D341Med (cell line): ENCODE measurements at regions not wholly inside any gene's neighbourhood (a gene's known extent, or its start where the extent isn't known, plus 50 kb on each side); places are given as distances from the start of the nearest gene placed in this dataset.

Source experiments
- DNase-seq: peaks from one replicate; pipeline ENCODE4 v3.0.0; 2012; ENCODE audit warnings: low spot score

GRCh38 chr10:123409884-123410283, 255.7 kb downstream of the BUB3 start:
- DNase-seq = no peak

GRCh38 chr10:123413353-123413752, 252.8 kb upstream of the GPR26 start:
- DNase-seq = no peak

GRCh38 chr10:123415523-123415922, 250.6 kb upstream of the GPR26 start:
- DNase-seq = no peak

- no peak for DNase-seq
These were observed 248.7 kb upstream of the GPR26 start for GRCh38 chr10:123417414-123417813.

GRCh38 chr10:123421461-123421860, 244.7 kb upstream of the GPR26 start:
- DNase-seq = no peak

- DNase-seq = no peak
These were observed 243.9 kb upstream of the GPR26 start for GRCh38 chr10:123422261-123422660.

- DNase-seq = no peak
These were observed 241.6 kb upstream of the GPR26 start for GRCh38 chr10:123424537-123424936.

- DNase-seq = no peak
These were observed 240.5 kb upstream of the GPR26 start for GRCh38 chr10:123425680-123426079.

GRCh38 chr10:123427165-123427786, 238.9 kb upstream of the GPR26 start:
- DNase-seq = no peak

- no peak for DNase-seq
These were observed 237.8 kb upstream of the GPR26 start for GRCh38 chr10:123428391-123428790.

GRCh38 chr10:123429706-123430221, 236.4 kb upstream of the GPR26 start:
- DNase-seq = no peak

GRCh38 chr10:123433539-123433938, 232.6 kb upstream of the GPR26 start:
- no peak for DNase-seq

GRCh38 chr10:123434435-123435039, 231.6 kb upstream of the GPR26 start:
- DNase-seq = no peak

- no peak for DNase-seq
These were observed 223.3 kb upstream of the GPR26 start for GRCh38 chr10:123442901-123443300.

- DNase-seq = no peak
These were observed 222.2 kb upstream of the GPR26 start for GRCh38 chr10:123443924-123444323.

GRCh38 chr10:123445261-123445775, 220.8 kb upstream of the GPR26 start:
- no peak for DNase-seq

- DNase-seq = no peak
These were observed 219.6 kb upstream of the GPR26 start for GRCh38 chr10:123446449-123447156.

GRCh38 chr10:123449234-123449962, 216.8 kb upstream of the GPR26 start:
- DNase-seq = no peak

GRCh38 chr10:123450956-123451605, 215.1 kb upstream of the GPR26 start:
- DNase-seq = no peak

- DNase-seq = no peak
These were observed 214.4 kb upstream of the GPR26 start for GRCh38 chr10:123451618-123452245.

GRCh38 chr10:123454987-123455386, 211.2 kb upstream of the GPR26 start:
- DNase-seq = no peak
